HG03025 (cell line): ENCODE measurements at regions not wholly inside any gene's neighbourhood (a gene's known extent, or its start where the extent isn't known, plus 50 kb on each side); places are given as distances from the start of the nearest gene placed in this dataset.
"Not testable (repeated sequence)": the region's sequence is repeated elsewhere in the genome, so short reads cannot be mapped to it uniquely, and the experiment has no call there.

Experiments
- ATAC-seq: cut with Tn5 transposase; IDR thresholded peaks from one replicate; pipeline ENCODE4 v1.9.1; 2021; ENCODE audit warnings: mild to moderate bottlenecking, moderate library complexity; ENCODE audit not compliant: unreplicated experiment, low FRiP score

DNA sequence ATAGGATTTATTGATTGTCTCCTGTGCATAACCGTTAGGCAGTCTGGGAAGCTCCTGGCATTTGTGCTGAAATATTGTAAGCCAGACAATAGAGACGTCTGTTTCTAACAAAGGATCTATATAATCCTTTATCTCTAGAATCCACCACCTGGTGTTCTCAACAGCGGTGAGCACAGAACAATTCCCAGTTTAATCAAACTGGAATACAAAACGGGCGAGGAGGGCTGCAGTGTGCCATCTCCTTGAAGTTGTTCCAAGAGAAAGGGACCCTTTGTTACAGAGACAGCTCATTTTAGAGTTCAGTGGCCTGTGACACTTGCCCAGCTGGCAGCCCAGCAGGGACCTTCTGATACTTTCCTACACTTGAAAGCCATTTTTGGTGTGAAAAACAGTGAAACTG lies 162.8 kb upstream of the IVNS1ABP start:
- ATAC-seq = no peak

DNA sequence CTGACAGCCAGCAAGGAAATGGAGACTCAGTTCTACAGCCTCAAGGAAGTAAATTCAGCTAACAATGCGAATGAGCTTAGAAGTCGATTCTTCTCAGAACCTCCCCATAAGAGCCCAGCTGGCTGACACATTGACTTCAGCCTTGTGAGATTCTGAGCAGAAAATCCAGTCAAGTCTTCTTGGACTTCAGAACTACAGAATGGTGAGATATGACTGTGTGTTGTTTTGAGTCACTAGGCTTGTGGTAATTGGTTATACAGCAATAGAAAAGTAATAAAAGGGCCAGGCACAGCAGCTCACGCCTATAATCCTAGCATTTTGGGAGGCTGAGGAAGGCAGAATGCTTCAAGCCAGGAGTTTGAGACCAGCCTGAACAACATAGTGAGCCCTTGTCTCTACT lies 161.8 kb upstream of the IVNS1ABP start:
- ATAC-seq = no peak

DNA sequence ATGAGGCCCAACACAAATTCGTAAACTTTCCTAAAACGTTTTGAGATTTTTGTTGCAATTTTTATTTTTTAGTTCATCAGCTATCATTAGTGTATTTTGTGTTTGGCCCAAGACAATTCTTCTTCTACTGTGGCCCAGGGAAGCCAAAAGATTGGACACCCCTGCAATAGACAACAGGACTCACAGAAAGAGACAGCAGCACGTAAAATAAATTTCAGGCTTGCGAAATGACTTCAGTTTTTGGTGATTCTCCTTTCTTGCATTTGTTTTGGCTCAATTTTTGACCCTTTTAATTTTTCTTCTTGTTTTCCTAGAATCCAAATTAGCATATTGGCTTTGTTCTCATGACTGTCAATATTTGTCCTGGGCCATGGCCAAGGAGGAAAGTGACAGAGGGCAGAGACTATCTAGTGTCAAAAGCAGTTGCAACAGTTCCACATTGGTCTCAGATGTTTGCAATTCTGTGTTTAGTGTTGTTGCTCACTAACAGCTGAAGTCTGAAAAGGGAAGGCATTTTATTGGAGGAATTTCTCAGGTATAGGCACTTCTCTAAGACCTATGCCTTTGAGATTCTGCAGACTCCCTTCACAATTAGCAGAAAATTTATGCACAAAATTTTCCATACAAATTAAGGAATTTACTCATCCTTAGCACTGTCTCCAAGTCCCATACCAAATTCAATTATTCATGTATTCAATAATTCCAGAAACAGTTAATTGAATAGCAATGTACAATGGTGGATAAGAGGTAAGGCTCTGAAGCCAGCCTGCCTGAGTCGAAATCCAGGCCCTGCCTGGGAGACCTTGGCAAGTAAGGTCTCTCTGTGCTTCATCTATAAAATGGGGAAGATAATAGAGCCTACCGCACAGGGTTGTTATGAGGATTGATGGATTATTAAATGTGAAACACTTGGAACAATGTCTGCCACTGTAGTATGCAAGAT lies 160.9 kb upstream of the IVNS1ABP start:
- no peak for ATAC-seq

DNA sequence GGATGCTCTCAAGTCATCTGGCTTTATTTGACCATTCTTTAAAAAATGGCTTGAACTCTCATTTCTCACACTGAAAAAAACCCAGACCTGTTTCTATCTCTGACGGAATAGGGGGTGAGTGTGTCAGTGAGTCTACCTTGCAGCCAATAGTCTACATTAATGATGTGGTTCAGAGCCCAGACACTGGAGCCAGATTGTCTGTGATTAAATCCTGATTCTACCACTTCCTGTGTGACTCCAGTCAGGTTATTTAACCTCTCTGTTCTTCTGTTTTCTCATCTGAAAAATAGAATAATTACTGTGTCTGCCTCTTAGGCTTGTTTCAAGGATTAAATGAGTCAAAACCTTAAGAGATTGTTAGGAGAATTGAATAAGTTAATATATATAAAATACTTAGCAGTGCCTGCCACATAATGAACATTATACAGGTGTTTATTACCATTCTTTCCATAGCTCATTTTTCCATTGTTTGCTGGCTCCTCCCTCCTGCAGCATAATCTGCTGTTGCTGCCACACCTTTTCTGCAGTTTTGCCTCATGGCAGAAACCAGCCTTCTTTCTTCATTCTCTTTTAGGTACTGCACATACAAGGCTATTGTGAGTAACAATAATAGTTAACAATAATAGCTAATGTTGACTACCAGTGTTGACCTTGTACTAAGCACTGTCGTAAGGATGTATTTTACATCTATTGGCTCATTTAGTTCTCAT lies 157.6 kb upstream of the IVNS1ABP start:
- ATAC-seq = no peak

DNA sequence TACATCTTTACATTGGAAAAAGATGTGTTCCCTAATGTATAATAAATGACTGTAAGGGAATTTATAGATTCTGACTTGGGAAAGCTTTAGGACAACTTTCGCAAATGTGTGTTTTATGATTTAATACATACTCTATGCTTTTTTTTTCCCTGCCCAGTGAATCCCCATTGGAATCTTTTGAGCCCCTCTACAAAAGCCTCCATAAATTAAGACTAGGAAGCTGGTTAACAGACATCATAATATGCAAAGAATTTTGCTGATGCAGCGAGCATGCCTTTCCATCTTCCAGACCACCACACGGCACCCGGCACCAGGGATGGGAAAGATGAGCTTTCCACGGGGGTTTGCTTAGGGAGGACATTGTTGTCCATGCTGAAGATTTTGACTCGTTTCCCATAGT lies 156.1 kb upstream of the IVNS1ABP start:
- no peak for ATAC-seq

DNA sequence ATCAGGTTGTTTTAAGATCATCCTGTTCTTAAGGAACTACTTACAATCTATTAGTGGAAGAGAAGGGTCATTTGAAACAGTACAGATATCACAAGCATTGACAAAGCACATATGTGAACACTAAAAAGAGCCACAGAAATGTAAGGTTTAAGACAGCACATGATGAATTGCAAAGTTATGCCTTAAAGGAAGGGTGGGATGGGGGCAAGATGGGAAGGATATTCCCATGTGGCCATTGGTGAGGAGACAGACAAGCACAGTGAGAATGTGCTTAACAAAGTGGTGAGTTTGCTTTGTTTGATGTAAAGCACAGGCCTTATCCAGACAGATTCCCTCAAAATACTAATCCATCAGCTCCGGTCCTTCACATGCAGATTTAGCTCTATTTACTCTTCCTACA lies 151.6 kb upstream of the IVNS1ABP start:
- no peak for ATAC-seq

DNA sequence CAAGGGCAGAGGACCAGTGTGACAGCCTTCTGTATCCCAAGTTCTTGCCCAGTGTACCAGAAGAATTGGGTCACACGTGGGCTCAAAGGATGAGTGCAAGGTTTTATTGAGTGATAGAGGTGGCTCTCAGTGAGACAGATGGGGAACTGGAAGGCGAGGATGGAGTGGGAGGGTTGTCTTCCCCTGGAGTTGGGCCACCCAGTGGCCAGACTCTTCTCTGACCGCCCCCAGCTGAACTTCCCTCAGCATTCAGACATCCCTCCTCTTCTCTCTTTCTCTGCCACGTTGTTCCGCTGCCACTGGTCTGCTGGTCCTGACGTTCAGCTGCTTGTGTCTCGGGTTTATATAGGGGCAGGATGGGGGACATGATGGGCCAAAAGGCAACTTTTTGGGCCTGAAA lies 150.1 kb upstream of the IVNS1ABP start:
- ATAC-seq = no peak

DNA sequence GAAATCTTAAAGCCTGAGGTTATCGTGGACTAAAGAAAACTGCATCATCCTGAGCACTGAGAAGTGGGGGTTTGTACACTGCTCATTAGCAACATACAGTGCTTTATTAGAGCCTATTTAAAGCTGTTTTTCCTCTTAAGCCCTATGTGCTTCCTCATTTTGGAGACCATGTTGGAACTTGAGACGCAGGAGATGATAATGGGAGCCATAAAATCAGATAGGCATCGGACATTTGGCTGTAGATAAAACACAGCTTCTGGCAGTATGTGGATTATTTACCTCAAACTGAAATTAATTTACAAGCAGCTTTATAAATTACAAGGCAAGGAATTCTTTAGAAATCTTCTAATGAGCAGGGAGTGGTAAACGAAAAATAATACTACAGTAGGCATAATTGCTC lies 147.7 kb upstream of the IVNS1ABP start:
- no peak for ATAC-seq

DNA sequence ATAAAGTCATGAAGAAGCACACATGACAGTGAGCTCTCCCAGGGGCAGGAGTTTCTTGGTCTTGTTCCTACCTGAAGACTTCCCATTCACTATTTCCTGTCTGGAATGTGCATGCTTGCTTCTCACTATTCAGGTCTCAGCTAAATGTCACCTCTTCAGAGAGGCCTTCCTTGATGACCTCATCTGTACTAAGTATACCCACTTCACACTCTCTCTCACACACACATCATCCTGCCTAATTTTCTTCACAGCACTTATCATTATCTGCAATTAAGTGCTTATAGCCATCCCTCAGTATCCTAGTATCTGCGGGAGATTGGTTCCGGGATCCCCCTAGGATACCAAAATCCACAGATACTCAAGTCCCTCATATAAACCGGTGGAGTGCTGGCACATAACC lies 146.4 kb upstream of the IVNS1ABP start:
- no peak for ATAC-seq

DNA sequence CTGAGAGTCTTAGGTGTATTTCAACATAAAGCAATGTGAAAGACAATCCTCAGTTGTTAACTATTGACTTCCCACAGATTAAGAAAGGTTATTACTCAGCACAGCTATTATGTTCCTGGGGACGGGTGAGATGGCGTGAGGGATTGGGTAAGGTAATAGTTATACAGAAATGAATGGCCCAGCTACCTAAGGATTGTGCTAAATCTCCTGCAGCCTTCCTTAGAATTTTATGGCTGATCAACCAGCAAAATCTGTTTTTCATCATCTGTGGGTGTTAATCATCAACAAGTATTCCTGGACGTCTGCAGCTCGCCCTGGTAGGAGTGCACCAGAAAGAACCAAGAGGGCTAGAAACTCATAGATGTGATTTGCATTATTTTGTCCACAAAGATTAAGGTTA lies 146.0 kb upstream of the IVNS1ABP start:
- ATAC-seq = no peak

DNA sequence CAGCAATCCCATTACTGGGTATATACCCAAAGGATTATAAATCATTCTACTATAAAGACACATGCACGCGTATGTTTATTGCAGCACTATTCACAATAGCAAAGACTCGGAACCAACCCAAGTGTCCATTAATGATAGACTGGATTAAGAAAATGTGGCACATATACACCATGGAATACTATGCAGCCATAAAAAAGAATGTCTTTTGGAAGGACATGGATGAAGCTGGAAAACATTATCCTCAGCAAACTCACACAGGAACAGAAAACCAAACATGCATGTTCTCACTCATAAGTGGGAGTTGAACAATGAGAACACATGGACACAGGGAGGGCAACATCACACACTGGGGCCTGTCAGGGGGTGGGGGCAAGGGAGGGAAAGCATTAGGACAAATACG lies 143.7 kb upstream of the IVNS1ABP start:
- not testable (repeated sequence) for ATAC-seq

DNA sequence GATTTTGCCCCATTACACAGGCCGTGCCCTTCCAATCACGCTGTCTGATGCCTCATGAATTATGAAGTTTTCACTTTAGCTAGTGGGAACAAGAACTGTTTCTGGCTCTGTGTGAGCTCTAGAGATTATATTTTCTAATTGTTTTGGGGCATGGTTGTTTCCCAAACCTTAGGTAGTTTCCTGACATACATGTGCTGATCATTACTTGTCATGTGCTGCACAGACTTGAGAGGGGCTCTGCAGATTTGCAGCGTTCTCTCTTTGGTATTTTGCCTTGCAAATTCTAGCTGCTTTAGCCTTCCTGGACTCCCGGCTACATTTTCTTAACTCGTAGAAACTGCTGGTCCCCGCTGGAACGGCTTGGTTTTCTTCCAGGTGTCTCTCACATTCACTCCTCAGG lies 142.1 kb upstream of the IVNS1ABP start:
- no peak for ATAC-seq

DNA sequence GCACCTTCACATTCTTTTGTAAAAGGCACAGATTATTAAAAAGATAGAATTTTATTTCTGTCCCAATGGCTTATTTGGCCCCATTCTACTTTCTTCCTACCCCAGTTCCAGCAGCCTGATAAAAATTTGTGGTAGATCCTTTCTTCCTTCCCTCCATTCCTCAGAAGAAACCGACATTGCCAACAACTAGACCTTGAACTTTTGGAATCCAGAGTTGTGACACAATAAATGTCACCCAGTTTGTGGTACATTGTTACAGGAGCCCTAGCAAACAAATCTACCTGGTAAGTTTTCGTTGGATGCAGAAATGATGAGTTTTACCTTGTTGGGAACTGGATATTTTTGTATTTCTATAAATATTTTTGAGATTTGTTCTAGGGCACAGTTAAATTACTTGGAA lies 141.6 kb upstream of the IVNS1ABP start:
- no peak for ATAC-seq

DNA sequence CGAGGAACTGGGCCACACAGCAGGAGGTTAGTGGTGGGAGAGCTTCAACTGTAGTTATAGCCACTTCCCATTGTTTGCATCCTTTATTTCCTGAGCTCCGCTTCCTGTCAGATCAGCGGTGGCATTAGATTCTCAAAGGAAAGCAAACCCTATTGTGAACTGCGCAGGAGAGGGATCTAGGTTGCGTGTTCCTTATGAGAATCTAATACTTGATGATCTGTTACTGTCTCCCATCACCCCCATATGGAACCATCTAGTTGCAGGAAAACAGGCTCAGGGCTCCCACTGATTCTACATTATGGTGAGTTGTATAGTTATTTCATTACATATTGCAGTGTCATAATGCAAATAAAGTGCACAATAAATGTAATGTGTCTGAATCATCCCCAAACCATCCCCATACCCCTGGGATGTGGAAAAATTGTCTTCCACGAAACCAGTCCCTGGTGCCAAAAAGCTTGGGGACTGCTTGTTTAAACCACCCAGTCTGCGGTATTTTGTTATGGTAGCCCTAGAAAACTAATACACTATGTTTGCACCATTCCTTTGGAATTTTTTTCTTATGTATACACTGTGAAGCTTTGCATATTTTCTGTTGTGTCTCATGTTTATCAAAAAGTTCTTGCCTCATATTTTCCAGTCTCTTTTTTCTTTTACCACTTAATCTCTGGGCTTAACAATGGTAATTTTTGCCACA lies 136.6 kb upstream of the IVNS1ABP start:
- ATAC-seq = no peak

DNA sequence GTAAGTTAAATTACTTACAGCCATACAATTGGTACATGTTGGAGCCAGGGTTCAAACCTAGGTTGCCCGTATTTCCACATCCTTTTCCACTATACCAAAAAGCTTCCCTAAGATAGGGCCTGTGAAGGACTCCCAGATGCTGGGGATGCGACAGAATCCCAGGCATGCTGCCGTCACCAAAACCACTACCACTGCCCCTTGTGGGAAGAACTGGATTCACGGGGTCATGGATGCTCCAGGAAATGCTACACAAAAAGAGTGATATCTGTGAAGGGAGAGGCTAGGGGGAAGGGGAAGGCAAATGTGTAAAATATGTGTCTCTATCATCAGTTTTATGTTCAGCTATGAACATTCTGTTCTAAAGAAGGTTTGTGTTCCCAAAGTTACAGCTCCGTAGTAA lies 133.9 kb upstream of the IVNS1ABP start:
- ATAC-seq = no peak

DNA sequence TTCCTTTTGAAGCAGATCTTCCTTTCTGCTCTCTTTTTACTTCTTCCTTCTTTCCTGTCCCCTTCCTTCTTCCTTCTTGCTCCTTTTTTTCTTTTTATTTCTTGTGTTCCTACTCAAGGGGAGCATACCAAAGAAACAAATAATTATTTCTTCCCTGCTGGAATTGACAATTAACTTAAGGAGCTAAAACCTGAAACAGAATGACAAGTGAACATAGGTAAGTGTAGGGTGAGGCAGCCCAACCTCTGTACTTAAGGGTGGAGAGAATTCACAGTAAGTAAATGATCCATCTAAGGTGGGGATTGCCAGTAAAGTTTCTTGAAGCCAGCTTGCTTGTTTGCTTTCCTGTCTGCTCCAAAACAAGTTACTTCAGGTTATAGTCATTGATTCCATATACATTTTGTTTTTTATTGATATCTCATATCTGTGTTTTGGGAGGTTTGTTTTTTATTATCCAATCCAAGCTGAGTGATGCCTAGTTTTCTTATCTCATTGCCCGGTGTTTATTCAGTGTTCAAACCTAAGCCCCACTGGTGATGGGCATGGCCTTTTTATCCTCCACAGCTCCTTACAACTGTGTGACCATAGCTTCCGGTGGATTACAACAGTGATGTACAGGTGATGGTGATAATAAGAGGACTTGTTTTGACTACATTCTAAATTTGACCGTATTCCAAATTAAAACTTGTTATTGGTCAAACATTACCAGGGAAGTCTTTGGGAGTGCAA lies 133.2 kb upstream of the IVNS1ABP start:
- ATAC-seq = no peak

DNA sequence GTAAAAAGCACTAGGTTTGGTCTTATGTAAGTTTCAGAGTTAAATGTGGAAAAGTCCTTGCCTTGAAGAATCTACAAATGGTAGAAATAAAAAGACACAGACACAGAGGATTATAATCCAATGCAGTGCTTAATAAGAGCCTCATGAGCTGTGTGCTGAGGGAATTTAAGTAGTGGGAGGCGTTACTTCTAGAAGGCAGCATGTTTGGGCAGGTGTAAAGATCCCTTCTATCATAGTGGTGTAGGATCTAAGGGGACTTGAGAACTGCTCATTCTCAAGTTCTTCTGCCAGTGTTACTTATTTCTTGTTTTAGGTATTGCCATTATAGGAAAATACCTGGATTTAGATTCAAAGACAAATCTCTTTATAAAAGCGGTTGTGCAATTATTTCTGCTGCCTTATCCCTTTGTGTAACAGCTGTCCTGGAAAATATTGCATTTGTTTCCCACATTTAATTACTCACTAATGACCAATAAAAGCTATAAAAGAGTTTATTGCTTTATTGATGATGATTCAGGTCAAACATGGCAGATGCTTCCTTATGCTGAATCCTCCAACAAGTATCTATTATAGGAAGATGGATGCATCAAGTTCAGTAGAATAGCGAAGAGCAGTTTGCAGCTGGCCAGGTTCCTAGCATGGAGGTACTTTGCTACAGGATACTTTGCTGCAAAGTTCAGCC lies 132.5 kb upstream of the IVNS1ABP start:
- no peak for ATAC-seq

DNA sequence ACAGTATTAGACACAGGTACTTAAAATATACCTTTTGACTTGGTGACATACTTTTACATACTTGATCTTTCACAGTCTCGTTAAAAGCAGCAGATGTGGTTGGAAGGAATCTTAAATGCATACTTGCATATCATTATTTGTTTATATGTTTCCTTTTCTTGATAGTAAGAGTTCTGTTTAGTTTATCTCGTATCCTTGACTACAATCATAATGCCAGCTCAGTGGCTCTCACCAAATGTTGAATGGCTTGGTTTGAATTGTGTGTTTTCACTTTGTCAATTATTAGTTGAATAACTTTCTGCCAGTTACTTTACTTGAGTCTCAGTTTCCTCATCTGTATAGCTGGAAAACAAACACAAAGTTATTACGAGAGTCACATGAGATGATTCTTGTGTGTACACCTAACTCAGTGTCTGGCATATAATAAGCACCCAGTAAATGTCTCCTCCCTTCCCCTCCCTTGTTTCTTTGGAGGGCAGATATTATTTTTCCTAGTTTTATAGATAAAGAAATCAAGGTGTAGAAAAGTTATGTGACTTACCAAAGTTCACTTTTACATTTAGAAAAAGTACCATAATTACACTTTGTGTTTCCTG lies 131.6 kb upstream of the IVNS1ABP start:
- ATAC-seq = no peak

DNA sequence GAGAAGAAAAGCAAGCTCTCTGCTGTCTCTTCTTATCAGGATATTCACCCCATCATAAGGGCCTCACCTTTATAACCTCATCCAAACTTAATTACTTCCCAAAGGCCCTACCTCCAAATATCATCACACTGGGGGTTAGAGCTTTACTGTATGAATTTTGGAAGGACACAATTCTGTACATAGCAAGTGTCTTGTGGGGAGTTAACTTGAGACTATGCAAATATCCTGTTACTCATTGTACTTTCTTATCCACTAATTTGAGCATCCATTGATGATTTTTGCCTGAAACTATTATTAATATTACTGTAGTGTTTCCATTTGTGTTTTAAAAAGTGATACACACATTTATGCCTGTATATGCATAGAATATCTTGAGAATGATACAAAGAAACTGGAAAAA lies 129.1 kb upstream of the IVNS1ABP start:
- ATAC-seq = no peak

DNA sequence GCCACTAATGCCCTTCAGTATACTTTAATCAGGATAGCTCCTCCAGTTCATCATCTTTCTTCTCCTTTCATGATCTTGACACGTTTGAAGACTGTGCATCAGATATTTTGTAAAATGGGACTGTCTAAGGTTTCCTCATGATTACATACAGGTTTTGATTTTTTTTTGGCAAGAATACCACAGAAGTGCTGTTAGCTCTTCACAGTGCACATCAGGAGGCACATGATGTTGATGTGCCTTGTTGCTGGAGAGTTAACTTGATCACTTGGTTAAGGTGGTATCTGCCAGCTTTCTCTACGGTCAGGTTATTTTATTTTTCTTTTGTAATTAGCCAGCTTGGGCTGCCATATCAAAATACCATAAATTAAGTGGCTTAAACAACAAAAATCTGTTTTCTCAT lies 128.6 kb upstream of the IVNS1ABP start:
- no peak for ATAC-seq
